GM19239 (cell line): ENCODE measurements at regions not wholly inside any gene's neighbourhood (a gene's known extent, or its start where the extent isn't known, plus 50 kb on each side); places are given as distances from the start of the nearest gene placed in this dataset.
"Not testable (repeated sequence)": the region's sequence is repeated elsewhere in the genome, so short reads cannot be mapped to it uniquely, and the experiment has no call there.

Source experiments
- DNase-seq: peaks from one replicate; pipeline ENCODE4 v3.0.0; 2011; ENCODE audit warnings: low spot score; ENCODE audit not compliant: insufficient read length
- FAIRE-seq: peaks from 2 replicates; lab custom pipeline; 2011; peaks lifted over from hg19 to GRCh38; lab: Jason Lieb, UNC

- FAIRE-seq: no peak
- no peak for DNase-seq
Measured at GRCh38 chr20:39713076-39713840, 751.1 kb downstream of the DHX35 start.

DNA sequence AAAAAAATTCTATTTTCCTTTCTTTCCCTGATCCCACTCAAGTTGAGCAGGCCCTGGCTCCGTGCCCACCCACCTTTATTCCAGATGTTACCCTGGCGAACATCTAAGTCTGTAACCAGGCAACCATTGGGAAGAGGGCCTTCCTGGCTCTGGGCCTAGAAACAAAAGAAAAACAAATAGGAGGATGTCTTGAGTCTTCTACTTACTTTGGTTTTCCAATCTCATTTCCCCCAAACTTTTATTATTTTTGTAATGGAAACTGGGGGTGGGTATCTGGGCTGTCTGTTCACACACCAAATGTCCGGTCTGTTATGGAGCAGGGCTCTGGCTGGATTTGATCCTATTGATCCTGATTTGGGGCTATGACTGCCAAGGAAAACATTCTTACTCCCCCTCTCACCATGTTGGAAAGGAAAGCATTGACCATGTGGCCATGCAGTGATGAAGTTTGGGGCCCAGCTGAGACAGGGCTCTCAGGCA is 744.1 kb downstream of the DHX35 start:
- FAIRE-seq (no peak), DNase-seq (no peak)

DNA sequence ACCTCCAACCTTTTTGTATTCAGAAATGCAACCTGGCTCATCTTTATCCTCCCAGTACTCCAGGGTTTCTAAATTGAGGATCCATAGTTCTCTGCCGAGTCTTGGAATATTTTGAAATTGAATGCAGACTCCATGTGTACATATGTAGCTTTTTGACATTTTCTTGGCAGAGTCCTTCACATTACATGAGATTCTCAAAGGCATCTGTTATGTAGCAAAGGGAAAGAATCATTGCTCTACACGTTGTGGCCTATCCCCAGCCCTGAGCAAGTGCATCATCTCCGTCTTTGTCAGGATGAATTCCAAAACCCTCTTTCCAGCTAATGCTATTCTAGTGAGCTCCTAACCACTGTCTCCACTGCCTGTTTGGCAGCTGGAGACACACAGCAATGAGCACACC is 742.9 kb downstream of the DHX35 start:
- DNase-seq (no peak), FAIRE-seq (no peak)

DNA sequence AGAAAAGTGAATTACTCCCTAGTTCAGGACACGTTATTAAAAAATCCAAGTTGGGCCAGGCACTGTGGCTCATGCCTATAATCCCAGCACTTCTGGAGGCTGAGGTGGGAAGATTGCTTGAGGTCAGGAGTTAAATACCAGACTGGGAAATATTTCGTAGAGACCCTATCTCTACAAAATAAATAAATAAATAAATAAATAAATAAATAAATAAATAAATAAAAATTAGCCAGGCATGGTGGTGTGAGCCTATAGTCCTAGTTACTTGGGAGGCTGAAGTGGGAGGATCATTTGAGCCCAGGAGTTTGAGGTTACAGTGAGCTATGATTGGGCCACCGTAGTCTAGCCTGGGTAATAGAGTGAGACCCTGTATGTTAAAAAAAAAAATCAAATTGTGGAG is 741.2 kb downstream of the DHX35 start:
- not testable (repeated sequence) for FAIRE-seq

DNA sequence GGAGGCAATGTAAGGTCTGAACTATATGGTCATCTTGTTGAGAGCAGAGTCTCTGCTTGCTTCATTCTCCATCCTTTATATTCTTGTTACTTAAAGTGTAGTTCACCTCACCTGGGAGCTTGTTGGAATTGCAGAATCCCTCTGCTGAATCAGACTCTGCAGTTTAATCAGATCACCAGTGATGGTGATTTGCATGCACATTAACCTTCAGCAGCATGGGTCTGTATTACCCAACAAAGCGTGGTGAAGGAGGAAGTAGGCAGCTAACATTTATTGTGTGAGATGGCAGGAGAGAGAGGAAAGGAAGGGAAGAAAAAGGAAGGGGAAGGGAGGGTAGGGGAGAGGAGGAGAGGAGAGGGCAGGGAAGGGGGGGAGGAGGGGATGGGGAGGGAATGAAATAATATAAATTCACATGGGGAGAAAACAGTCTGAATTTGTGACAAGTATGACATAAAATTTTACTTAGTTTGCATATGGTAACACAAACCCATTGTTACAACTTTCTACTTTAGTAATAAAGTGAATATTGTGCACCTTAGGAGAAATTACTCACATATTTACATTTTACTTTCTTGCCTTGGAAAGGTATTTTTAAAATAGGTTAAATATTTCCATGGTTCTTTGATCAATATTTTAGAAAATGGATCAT is 740.7 kb downstream of the DHX35 start:
- no peak for DNase-seq
- no peak for FAIRE-seq

More for the DNA sequence above, 741.2 kb downstream of the DHX35 start:
- not testable (repeated sequence) for DNase-seq

- FAIRE-seq: no peak
- DNase-seq: no peak
Measured at GRCh38 chr20:39700528-39700927, 738.4 kb downstream of the DHX35 start.

DNA sequence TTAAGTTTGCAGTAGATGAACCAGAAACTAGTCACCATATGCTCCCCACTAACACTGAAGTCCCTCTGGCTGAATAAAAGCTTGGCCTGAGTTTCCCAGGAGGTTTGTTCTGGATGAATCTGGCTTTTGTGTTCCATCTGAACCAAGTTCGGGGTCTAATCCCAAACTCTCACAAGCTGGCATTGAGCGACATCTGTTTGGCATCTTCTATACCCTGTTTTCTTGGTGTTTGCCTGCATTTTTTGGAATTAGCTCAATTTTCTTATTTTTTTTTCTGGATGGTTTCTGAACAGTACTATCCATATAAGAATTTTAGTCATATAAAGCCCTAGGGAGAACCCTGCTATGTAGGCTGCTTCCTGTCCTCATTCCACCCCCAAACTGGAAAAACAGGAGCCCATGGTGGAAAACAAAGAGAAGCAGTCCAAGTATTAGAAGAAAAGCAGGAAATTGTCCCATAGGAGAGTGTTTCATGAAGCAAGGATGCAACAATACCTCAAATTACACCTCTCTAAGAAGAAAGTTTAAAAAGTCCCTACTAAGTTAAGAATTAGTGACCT is 737.1 kb downstream of the DHX35 start:
- FAIRE-seq (no peak), DNase-seq (no peak)

- DNase-seq (no peak), FAIRE-seq (no peak)
Measured at GRCh38 chr20:39698752-39699151, 736.6 kb downstream of the DHX35 start.

DNA sequence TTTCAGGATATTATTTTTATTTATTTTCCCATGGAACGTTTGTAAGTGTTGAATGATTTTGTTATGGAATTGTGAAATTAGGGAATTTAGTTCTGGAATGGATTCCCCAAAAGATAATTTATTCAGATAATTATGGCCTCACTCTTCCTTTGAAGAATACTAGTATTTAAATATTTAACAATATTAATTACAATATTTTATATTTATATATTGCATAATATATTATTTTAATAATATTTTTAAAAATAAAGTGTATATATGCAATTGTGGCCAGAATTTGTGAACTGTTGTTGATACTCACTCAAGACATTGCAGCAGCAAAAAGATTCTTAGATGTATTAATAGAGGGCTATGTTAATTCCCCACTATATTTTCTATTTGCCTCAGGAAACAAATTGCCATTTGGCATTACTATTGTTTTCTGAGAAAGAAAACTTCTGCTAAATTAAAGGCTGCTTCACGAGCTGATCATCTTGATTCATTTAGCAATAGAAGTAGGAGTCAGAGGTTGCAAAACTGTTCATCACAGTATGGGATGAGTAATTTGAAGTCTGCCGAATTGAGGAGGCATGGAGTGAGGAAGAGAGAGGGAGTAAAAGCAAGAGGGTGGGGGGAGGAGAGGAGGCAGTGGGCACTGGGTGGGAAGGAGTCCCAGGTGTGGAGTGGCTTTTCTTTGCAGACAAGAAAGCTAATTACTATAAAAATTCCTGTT is 729.2 kb downstream of the DHX35 start:
- no peak for DNase-seq
- no peak for FAIRE-seq

DNA sequence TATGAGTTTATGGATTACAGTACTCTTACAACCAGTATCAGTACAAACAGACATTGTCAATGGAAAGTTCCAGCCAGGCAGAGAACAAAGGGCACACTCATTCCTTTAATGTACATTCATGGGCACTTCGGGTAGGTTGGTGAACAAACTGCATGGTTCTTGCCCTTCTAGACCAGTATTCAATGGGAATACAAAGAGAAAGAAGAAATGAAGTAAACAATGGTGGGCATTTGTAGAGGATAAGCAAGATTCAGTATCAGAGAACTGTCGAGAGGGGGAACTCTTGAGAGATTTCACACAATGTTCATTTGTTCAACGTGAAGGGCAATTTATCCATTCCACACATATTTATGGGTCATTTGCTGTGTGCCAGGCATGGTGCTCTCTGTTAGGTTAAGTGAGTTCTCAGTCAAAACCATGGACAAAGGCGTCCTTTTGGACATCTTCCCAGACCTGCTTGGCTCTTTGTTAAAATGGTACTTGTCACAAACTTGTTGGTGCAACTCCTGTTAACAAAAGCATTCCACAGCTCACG is 714.8 kb downstream of the DHX35 start:
- FAIRE-seq: no peak
- no peak for DNase-seq

GRCh38 chr20:39676241-39676640 is 714.1 kb downstream of the DHX35 start:
- DNase-seq (no peak), FAIRE-seq (no peak)

GRCh38 chr20:39674842-39675241 is 712.7 kb downstream of the DHX35 start:
- FAIRE-seq: no peak

DNA sequence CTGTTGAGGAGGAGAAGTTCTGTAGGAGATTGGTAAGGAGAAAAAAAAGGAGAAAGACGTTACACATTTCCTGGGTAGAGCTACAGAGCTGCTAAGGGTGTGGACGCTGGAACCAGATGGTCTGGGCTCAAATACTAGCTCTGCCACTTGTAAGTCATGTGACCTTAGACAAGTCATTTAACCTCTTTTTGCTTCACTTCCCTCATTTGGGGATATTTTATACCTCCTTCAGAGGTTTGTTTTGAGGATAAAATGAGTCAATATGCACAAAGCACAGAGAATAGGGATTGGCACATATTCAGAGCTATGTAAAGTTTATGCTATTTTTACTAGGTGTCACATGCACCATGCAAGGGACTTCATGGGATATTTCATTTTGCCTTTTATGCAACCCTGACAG is 708.8 kb downstream of the DHX35 start:
- FAIRE-seq (no peak), DNase-seq (no peak)

More at GRCh38 chr20:39674842-39675241, 712.7 kb downstream of the DHX35 start:
- DNase-seq: no peak

DNA sequence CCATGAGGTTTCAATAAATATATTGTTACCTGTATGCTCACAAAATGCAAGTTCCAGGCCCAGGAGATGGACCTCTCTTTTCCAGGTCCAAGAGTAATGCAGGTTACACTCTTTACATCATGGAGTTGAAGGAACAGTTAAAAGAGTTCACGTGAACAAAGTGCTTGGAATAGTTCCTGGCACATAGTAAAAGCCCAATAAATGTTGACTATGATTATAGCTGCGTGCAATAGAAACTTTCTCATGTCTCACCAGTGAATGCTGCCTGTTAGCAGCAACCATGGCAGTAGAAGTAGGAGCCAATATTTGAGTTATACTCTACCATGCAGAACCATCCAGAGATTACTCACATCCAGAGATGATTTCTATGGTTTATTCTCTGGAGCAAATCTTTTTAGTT is 707.5 kb downstream of the DHX35 start:
- DNase-seq: no peak
- no peak for FAIRE-seq

DNA sequence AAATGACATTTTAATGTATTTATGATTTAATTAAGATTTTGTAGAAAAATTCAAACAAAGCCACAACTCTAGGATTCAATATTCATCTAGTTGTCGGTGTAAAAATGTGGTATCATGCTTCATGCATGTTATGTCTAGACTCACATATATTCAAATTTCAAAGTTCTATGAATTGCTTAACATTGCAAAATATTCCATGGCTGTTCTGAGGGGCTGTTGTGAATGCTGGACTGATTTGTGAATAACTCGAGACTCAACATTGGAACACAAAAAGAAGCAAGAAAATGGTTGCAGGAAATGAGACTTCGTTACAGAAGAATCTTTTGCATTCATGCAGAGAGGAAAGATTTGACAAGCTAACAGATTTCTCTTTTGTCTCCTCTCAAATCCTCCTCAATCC is 705.9 kb downstream of the DHX35 start:
- FAIRE-seq: no peak
- DNase-seq: no peak

DNA sequence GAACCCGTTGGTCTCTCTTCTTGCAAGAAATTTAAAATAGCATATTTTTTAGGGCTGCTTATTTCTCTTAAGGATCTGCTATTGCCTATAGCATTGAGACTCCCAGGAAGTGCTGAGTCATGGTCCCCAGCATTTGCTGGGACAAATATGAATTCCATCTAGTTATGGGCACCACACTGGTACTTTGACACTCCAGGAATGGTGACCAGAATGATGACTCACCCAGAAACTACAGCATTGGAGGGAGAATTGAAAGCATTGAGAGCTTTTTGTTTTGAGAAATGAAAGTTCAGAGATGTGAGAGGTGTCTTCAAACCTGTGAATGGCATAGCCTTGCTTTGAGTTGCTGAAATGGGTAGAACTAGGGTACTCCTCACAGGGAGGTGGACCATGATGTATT is 699.7 kb downstream of the DHX35 start:
- no peak for DNase-seq
- no peak for FAIRE-seq

- DNase-seq: no peak
- no peak for FAIRE-seq
Measured at GRCh38 chr20:39660965-39661364, 698.8 kb downstream of the DHX35 start.

GRCh38 chr20:39660226-39660625 is 698.1 kb downstream of the DHX35 start:
- DNase-seq (no peak), FAIRE-seq (no peak)

- DNase-seq (no peak), FAIRE-seq (no peak)
Measured at GRCh38 chr20:39658662-39659409, 696.7 kb downstream of the DHX35 start.

DNA sequence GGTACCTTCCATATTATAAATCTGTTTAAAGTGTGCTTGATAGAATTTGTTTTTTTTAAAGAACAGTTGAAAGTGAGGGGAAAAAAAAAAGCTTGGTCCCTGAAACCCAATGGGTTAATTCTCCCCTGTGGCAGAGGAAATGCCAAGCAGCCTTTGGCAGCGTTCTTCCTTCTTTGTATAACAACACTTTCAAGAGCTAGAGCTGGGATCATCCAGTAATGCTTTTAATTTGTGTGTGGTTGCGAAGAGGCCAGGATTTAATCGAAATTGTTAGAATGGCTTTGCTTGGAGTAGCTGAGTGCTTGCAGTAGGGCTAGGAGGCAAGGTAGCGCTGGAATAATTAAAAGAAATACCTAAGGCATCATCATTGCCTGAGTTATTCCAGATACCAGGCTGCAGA is 692.0 kb downstream of the DHX35 start:
- FAIRE-seq: no peak

More for the DNA sequence above, 692.0 kb downstream of the DHX35 start:
- DNase-seq: no peak
